Epithelial cell of esophagus (primary cell): ENCODE measurements at regions not wholly inside any gene's neighbourhood (a gene's known extent, or its start where the extent isn't known, plus 50 kb on each side); places are given as distances from the start of the nearest gene placed in this dataset.
"Not testable (repeated sequence)": the region's sequence is repeated elsewhere in the genome, so short reads cannot be mapped to it uniquely, and the experiment has no call there.

Experiments
- DNase-seq: peaks from one replicate; pipeline ENCODE4 v3.0.0; 2010; ENCODE audit warnings: low read depth
- H3K4me3 ChIP-seq: 2 replicates; pipeline ENCODE4 v1.5.1; 2011; ENCODE audit warnings: mild to moderate bottlenecking, low read length, control low read depth
- CTCF ChIP-seq: IDR thresholded peaks from 2 replicates; pipeline ENCODE4 v1.5.1; 2011; ENCODE audit warnings: low read depth, mild to moderate bottlenecking, low read length, control low read depth, inconsistent platforms; ENCODE audit not compliant: insufficient read depth; ENCODE audit errors: missing control alignments

GRCh38 chr4:177187371-177187770, 122.3 kb upstream of the NEIL3 start:
- no peak for TF ChIP-seq CTCF
- no peak overlapping the region for H3K4me3 ChIP-seq
- DNase-seq: no peak

- DNase-seq: peak; percentile 16
- no peak for TF ChIP-seq CTCF
- H3K4me3 ChIP-seq: no peak overlapping the region
Observed at GRCh38 chr4:177190995-177191580, 118.6 kb upstream of the NEIL3 start.

- TF ChIP-seq CTCF: no peak
- no peak overlapping the region for H3K4me3 ChIP-seq
- no peak for DNase-seq
Observed at GRCh38 chr4:177191586-177191985, 118.1 kb upstream of the NEIL3 start.

GRCh38 chr4:177191991-177192390, 117.7 kb upstream of the NEIL3 start:
- no peak for DNase-seq
- H3K4me3 ChIP-seq: no peak overlapping the region
- TF ChIP-seq CTCF: no peak

GRCh38 chr4:177193024-177193715, 116.5 kb upstream of the NEIL3 start:
- not testable (repeated sequence) for DNase-seq, H3K4me3 ChIP-seq

GRCh38 chr4:177194906-177195305, 114.8 kb upstream of the NEIL3 start:
- no peak for TF ChIP-seq CTCF

GRCh38 chr4:177196615-177197014, 113.1 kb upstream of the NEIL3 start:
- DNase-seq: no peak
- no peak overlapping the region for H3K4me3 ChIP-seq
- TF ChIP-seq CTCF: no peak

More at GRCh38 chr4:177194906-177195305, 114.8 kb upstream of the NEIL3 start:
- no peak overlapping the region for H3K4me3 ChIP-seq
- no peak for DNase-seq
